ENCODE measurements at regions not wholly inside any gene's neighbourhood (a gene's known extent, or its start where the extent isn't known, plus 50 kb on each side); places are given as distances from the start of the nearest gene placed in this dataset.

DNA sequence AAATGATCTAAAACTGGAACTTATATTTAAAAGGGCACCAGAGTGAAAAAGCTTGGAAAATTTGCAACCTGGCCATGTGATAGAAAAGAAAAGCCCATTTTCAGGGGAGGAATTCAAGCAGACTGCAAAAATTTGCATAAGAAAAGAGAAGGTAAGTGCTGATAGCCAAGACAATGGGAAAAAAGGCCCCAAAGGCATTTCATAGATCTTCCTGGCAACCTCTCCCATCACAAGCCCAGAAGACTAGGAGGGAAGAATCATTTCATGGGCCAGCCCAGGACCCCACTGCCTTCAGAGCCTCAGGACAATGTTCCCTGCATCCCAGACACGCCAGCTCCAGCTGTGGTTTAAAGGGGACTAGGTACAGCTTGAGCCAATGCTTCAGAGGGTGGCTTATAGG is 887.3 kb upstream of the DIAPH2 start:
- no peak for TF ChIP-seq SP1 (IDR thresholded peaks at IDR 0.05)
- TF ChIP-seq FOXM1 (IDR thresholded peaks at IDR 0.05; ENCODE audit: borderline replicate concordance), result no peak
- TF ChIP-seq FOXK2 (IDR thresholded peaks at IDR 0.05), result no peak
- no peak for TF ChIP-seq FOXA1 (IDR thresholded peaks at IDR 0.05)
- TF ChIP-seq L3MBTL2 (conservative IDR thresholded peaks at IDR 0.05), result no peak
- no peak for TF ChIP-seq TARDBP (IDR thresholded peaks at IDR 0.05)
- TF ChIP-seq ELF4 (IDR thresholded peaks at IDR 0.05), result no peak
- TF ChIP-seq, protein P1, sequence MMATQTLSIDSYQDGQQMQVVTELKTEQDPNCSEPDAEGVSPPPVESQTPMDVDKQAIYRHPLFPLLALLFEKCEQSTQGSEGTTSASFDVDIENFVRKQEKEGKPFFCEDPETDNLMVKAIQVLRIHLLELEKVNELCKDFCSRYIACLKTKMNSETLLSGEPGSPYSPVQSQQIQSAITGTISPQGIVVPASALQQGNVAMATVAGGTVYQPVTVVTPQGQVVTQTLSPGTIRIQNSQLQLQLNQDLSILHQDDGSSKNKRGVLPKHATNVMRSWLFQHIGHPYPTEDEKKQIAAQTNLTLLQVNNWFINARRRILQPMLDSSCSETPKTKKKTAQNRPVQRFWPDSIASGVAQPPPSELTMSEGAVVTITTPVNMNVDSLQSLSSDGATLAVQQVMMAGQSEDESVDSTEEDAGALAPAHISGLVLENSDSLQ (IDR thresholded peaks at IDR 0.05), result no peak
- no peak for TF ChIP-seq ZNF384 (IDR thresholded peaks at IDR 0.05)
- no peak for TF ChIP-seq ARNT (IDR thresholded peaks at IDR 0.05)
- TF ChIP-seq CTBP1 (IDR thresholded peaks at IDR 0.05; ENCODE audit: borderline replicate concordance), result no peak
- ChIA-PET POLR2A (no interaction called here), CTCF (no interaction called here)
- no peak for DNase-seq (ENCODE audit: extremely low spot score)

DNA sequence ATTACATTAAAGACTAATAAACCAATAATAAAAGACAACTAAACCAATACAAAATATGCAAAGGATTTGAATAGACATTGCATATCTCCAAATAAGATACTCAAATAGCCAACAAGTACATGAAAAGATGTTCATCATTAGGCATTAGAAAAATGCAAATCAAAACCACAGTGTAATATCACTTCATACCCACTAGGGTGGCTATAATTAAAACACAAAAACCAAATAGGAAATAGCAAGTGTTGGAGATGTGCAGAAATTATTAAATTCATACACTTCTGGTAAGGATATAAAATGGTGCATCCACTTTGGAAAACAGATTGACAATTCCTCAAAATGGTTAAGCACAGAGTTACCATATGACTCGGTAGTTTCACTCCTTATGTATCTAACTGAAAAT is 860.8 kb upstream of the DIAPH2 start:
- CTCF ChIA-PET, result no interaction called here
- TF ChIP-seq FOXA1 (IDR thresholded peaks at IDR 0.05) (no peak), ARNT (IDR thresholded peaks at IDR 0.05) (no peak), BHLHE40 (IDR thresholded peaks at IDR 0.05; ENCODE audit: borderline replicate concordance) (no peak), FOXK2 (IDR thresholded peaks at IDR 0.05) (no peak), CTBP1 (IDR thresholded peaks at IDR 0.05; ENCODE audit: borderline replicate concordance) (no peak), TARDBP (IDR thresholded peaks at IDR 0.05) (no peak), ZNF384 (IDR thresholded peaks at IDR 0.05) (no peak), L3MBTL2 (conservative IDR thresholded peaks at IDR 0.05) (no peak), FOXM1 (IDR thresholded peaks at IDR 0.05; ENCODE audit: borderline replicate concordance) (no peak), HDGF (IDR thresholded peaks at IDR 0.05; ENCODE audit: borderline replicate concordance) (no peak), SUZ12 (IDR thresholded peaks at IDR 0.05) (no peak)
- DNase-seq (ENCODE audit: extremely low spot score), result no peak
- POLR2A ChIA-PET, result no interaction called here

DNA sequence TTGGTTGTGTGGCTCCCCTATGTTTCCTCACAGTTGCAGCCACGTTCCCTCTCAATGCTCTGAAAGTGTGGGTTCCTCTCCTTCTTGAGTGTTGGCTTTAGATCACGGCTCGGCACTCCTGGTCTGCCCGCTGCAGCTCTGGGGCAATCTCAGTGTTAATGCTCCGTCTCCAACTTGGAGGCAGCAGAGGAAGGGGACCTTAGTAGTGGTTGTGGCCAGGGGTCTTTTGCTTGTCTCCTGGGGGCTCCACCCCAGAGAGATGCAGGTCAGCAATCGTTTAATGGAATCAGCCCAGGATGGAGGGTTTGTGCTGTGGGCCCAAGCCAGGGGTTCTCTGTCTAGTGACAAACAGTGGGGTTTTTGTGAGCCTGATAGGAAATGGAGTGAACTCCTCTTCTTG is 849.4 kb upstream of the DIAPH2 start:
- TF ChIP-seq ARNT (IDR thresholded peaks at IDR 0.05) (no peak), CTBP1 (IDR thresholded peaks at IDR 0.05; ENCODE audit: borderline replicate concordance) (no peak), FOXK2 (IDR thresholded peaks at IDR 0.05) (no peak), ELF4 (IDR thresholded peaks at IDR 0.05) (no peak), L3MBTL2 (conservative IDR thresholded peaks at IDR 0.05) (no peak), FOXA1 (IDR thresholded peaks at IDR 0.05) (no peak), SP1 (IDR thresholded peaks at IDR 0.05) (no peak), NFRKB (IDR thresholded peaks at IDR 0.05) (no peak)
- CTCF ChIA-PET, result no interaction called here
- POLR2A ChIA-PET, result no interaction called here
- no peak for DNase-seq (ENCODE audit: extremely low spot score)

DNA sequence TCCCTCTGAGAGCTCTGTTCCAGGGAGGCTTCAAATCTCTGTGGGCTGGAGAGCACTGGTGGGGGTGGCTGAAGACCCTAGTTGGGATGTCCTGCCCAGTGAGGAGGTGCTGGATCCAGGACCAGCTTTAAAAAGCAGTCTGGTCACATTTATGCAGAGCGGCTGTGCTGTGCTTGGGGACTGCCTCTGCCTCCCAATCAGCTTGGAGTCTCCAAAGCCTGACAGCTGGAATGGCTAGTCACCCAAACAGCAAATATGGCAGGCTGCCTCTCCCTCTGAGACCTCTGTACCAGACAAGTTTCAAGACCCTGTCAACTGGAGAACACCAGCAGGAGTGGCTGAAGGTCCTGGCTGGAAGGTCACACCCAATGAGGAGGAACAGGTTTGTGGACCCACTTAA is 848.1 kb upstream of the DIAPH2 start:
- DNase-seq (ENCODE audit: extremely low spot score), result no peak
- CTCF ChIA-PET, result no interaction called here
- TF ChIP-seq HDGF (IDR thresholded peaks at IDR 0.05; ENCODE audit: borderline replicate concordance) (no peak), ARNT (IDR thresholded peaks at IDR 0.05) (no peak)

DNA sequence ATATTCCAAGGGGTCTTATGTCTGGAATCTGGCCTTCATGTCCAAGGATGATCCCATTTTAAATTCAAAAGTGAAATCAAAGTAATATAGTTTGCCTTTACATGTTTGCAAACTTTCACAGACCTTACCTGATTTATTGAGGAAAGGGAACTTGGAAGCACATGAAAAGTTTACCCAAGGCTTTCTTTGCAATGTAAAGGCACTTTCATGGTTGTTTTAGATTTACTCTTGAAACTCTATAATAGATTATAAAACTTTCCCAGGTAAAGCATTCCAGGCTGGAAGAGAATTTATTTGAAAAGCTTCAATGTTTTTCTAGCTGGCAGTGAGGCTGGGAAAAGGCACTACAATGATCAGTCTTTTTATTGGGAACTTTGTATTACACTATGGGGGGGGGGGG is 842.8 kb upstream of the DIAPH2 start:
- CTCF ChIA-PET, result no interaction called here
- DNase-seq (ENCODE audit: extremely low spot score), result no peak
- no peak for TF ChIP-seq FOXA1 (IDR thresholded peaks at IDR 0.05)
- no peak for TF ChIP-seq HDGF (IDR thresholded peaks at IDR 0.05; ENCODE audit: borderline replicate concordance)
- no peak for TF ChIP-seq NFRKB (IDR thresholded peaks at IDR 0.05)
- TF ChIP-seq L3MBTL2 (conservative IDR thresholded peaks at IDR 0.05), result no peak
- TF ChIP-seq ELF4 (IDR thresholded peaks at IDR 0.05), result no peak
- TF ChIP-seq ZNF384 (IDR thresholded peaks at IDR 0.05), result no peak
- no peak for TF ChIP-seq LEF1 (IDR thresholded peaks at IDR 0.05; ENCODE audit: borderline replicate concordance)
- no peak for TF ChIP-seq TARDBP (IDR thresholded peaks at IDR 0.05)
- TF ChIP-seq CTBP1 (IDR thresholded peaks at IDR 0.05; ENCODE audit: borderline replicate concordance), result no peak
- TF ChIP-seq BHLHE40 (IDR thresholded peaks at IDR 0.05; ENCODE audit: borderline replicate concordance), result no peak
- no peak for TF ChIP-seq FOXK2 (IDR thresholded peaks at IDR 0.05)
- TF ChIP-seq FOXM1 (IDR thresholded peaks at IDR 0.05; ENCODE audit: borderline replicate concordance), result no peak
- TF ChIP-seq SUZ12 (IDR thresholded peaks at IDR 0.05), result no peak
- TF ChIP-seq, protein P1 (IDR thresholded peaks at IDR 0.05), result no peak
- no peak for TF ChIP-seq ARNT (IDR thresholded peaks at IDR 0.05)
- no peak for TF ChIP-seq SP1 (IDR thresholded peaks at IDR 0.05)
- POLR2A ChIA-PET, result no interaction called here

More for the DNA sequence above, 848.1 kb upstream of the DIAPH2 start:
- POLR2A ChIA-PET, result no interaction called here

DNA sequence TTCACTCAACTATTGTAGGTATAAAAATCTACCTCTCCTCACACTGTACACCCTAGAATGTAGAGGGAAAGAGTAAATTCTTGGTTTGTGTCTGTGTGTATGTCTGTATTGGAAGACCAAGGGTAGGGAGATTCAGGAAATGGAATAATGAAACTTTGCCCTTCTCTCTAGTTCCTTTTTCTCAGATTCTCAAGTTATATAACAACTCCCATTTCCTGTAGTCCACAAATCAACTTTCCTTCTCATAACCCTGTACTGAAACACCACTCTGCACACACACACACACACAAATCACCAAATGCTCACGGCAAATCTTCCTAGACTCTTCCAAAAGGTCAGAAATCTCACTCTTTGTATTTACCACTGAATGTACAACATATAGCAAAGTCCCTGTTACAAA is 824.5 kb upstream of the DIAPH2 start:
- TF ChIP-seq TARDBP (IDR thresholded peaks at IDR 0.05), result no peak
- no peak for DNase-seq (ENCODE audit: extremely low spot score)
- POLR2A ChIA-PET, result no interaction called here

DNA sequence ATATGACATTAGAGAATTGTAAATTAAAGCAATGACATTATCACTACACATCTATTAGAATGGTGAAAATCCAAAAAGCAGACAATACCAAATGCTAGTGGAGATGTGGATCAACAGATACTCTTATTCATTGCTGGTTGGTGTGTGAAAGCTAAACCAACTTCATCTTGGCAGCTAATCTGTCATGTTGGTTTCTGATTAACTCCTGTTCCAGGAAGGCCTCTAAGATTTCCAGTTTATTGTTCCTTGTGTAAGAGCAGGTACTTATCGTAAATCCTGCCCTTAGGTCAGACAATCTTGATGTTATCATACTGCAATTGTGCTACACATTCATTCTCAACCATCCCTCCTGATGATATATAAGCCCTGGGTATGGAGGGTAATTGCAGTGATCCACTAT is 809.0 kb upstream of the DIAPH2 start:
- CTCF ChIA-PET, result no interaction called here
- POLR2A ChIA-PET, result no interaction called here
- DNase-seq (ENCODE audit: extremely low spot score), result no peak
- TF ChIP-seq SUZ12 (IDR thresholded peaks at IDR 0.05) (no peak), LEF1 (IDR thresholded peaks at IDR 0.05; ENCODE audit: borderline replicate concordance) (no peak), ZNF384 (IDR thresholded peaks at IDR 0.05) (no peak), NFRKB (IDR thresholded peaks at IDR 0.05) (no peak), TARDBP (IDR thresholded peaks at IDR 0.05) (no peak), FOXA1 (IDR thresholded peaks at IDR 0.05) (no peak), BHLHE40 (IDR thresholded peaks at IDR 0.05; ENCODE audit: borderline replicate concordance) (no peak), FOXM1 (IDR thresholded peaks at IDR 0.05; ENCODE audit: borderline replicate concordance) (no peak), L3MBTL2 (conservative IDR thresholded peaks at IDR 0.05) (no peak), HDGF (IDR thresholded peaks at IDR 0.05; ENCODE audit: borderline replicate concordance) (no peak), SP1 (IDR thresholded peaks at IDR 0.05) (no peak), ARNT (IDR thresholded peaks at IDR 0.05) (no peak), CTBP1 (IDR thresholded peaks at IDR 0.05; ENCODE audit: borderline replicate concordance) (no peak), ELF4 (IDR thresholded peaks at IDR 0.05) (no peak), FOXK2 (IDR thresholded peaks at IDR 0.05) (no peak)
- TF ChIP-seq, protein P1 (IDR thresholded peaks at IDR 0.05), result no peak

More for the DNA sequence above, 824.5 kb upstream of the DIAPH2 start:
- CTCF ChIA-PET, result no interaction called here
